ENCODE measurements at regions not wholly inside any gene's neighbourhood (a gene's known extent, or its start where the extent isn't known, plus 50 kb on each side); places are given as distances from the start of the nearest gene placed in this dataset.

GRCh38 chr5:2165615-2166305 is 283.0 kb upstream of the IRX4 start:
- Histone ChIP-seq H3K4me1 (ENCODE audit: insufficient read depth, low read length) (no peaks in the 10 kb centered on the region), H3K4me3 (ENCODE audit: low read length in 2 of 2) (no peak overlapping the region), H3K9me3 (ENCODE audit: control insufficient read depth in 1 of 2, low read length in 2 of 2) (no peaks in the 10 kb centered on the region), H3K27me3 (ENCODE audit: insufficient read depth, low read length) (no peaks in the 10 kb centered on the region), H3K27ac (ENCODE audit: low read depth, low read length) (no peak overlapping the region), H3K36me3 (ENCODE audit: insufficient read depth, low read length) (no peaks in the 10 kb centered on the region)
- ChIA-PET POLR2A (ENCODE audit: partially characterized antibody) (no interaction called here), CTCF (ENCODE audit: partially characterized antibody) (no interaction called here)
- no peak overlapping the region for H3K27ac Mint-ChIP-seq
- DNase-seq: no peak
- no peaks in the 10 kb centered on the region for H3K4me1 Mint-ChIP-seq
- H3K27me3 Mint-ChIP-seq: peaks cover 2% of the 10 kb centered on the region in 2 donors
- intact Hi-C loops (cut with micrococcal nuclease): no loop called here
- no peaks in the 10 kb centered on the region for H3K36me3 Mint-ChIP-seq
- H3K4me3 Mint-ChIP-seq: no peak overlapping the region
- peaks cover 0 to 3% (median 0%) of the 10 kb centered on the region in 8 donors for H3K9me3 Mint-ChIP-seq

DNA sequence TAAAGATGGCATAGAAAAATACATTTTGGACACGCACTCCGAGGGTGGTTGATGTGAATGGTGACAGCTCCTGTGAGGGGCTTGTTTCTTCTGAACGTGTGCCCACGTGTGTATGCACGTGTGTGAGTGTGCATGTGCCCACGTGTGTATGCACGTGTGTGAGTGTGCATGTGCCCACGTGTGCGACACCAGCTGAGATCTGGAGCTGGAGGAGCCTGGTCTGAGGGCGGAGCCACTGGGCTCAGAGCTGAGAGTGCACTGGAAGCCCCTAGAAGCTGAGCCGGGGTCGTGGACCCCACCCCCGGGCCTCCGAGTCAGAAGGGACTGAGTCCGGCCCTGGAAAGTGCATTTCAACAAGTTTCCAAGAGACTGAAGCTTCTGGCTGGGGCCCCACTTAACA is 282.5 kb upstream of the IRX4 start:
- POLR2A ChIA-PET (ENCODE audit: partially characterized antibody): no interaction called here
- H3K27ac Mint-ChIP-seq: no peak overlapping the region

DNA sequence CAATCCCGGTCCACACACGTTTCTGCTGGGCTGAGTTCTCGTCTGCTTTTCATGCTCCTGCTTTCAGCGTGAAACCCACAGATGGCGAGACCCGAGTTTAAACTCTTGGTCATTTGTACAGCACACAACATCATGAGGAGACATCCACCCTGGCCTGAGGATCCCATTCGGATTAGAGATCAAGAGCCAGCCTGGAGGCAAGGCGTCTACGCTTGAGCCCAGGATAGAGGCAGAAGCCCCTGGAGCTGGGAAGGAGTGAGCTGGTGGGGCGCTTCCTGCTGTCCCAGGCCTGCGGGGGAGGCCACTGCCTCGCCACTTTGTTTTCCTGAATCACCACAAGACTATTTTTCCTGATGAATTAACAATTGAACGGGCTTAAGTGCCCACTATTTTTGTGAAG is 281.9 kb upstream of the IRX4 start:
- H3K4me1 Mint-ChIP-seq: no peaks in the 10 kb centered on the region
- intact Hi-C loops (cut with micrococcal nuclease): no loop called here
- Histone ChIP-seq H3K27ac (ENCODE audit: low read depth, low read length) (no peak overlapping the region), H3K4me3 (ENCODE audit: low read length in 2 of 2) (no peak overlapping the region), H3K27me3 (ENCODE audit: insufficient read depth, low read length) (no peaks in the 10 kb centered on the region), H3K9me3 (ENCODE audit: control insufficient read depth in 1 of 2, low read length in 2 of 2) (no peaks in the 10 kb centered on the region), H3K36me3 (ENCODE audit: insufficient read depth, low read length) (no peaks in the 10 kb centered on the region), H3K4me1 (ENCODE audit: insufficient read depth, low read length) (no peaks in the 10 kb centered on the region)
- CTCF ChIA-PET (ENCODE audit: partially characterized antibody): no interaction called here
- H3K4me3 Mint-ChIP-seq: no peak overlapping the region
- POLR2A ChIA-PET (ENCODE audit: partially characterized antibody): no interaction called here
- H3K27ac Mint-ChIP-seq: no peak overlapping the region
- peaks cover 2% of the 10 kb centered on the region in 2 donors for H3K27me3 Mint-ChIP-seq
- DNase-seq: no peak
- no peaks in the 10 kb centered on the region for H3K36me3 Mint-ChIP-seq
- H3K9me3 Mint-ChIP-seq: peaks cover 0 to 3% (median 0%) of the 10 kb centered on the region in 8 donors

More for the DNA sequence above, 282.5 kb upstream of the IRX4 start:
- Histone ChIP-seq H3K27ac (ENCODE audit: low read depth, low read length) (no peak overlapping the region), H3K4me1 (ENCODE audit: insufficient read depth, low read length) (no peaks in the 10 kb centered on the region), H3K9me3 (ENCODE audit: control insufficient read depth in 1 of 2, low read length in 2 of 2) (no peaks in the 10 kb centered on the region), H3K36me3 (ENCODE audit: insufficient read depth, low read length) (no peaks in the 10 kb centered on the region), H3K27me3 (ENCODE audit: insufficient read depth, low read length) (no peaks in the 10 kb centered on the region), H3K4me3 (ENCODE audit: low read length in 2 of 2) (no peak overlapping the region)
- Mint-ChIP-seq H3K9me3 (peaks cover 0 to 3% (median 0%) of the 10 kb centered on the region in 8 donors), H3K4me3 (no peak overlapping the region), H3K27me3 (peaks cover 2% of the 10 kb centered on the region in 2 donors), H3K4me1 (no peaks in the 10 kb centered on the region), H3K36me3 (no peaks in the 10 kb centered on the region)
- CTCF ChIA-PET (ENCODE audit: partially characterized antibody): no interaction called here
- intact Hi-C loops (cut with micrococcal nuclease): no loop called here
- no peak for DNase-seq

- ChIA-PET CTCF (ENCODE audit: partially characterized antibody) (no interaction called here), POLR2A (ENCODE audit: partially characterized antibody) (no interaction called here)
- Histone ChIP-seq H3K36me3 (ENCODE audit: insufficient read depth, low read length) (no peaks in the 10 kb centered on the region), H3K9me3 (ENCODE audit: control insufficient read depth in 1 of 2, low read length in 2 of 2) (no peaks in the 10 kb centered on the region), H3K4me3 (ENCODE audit: low read length in 2 of 2) (no peak overlapping the region), H3K27me3 (ENCODE audit: insufficient read depth, low read length) (no peaks in the 10 kb centered on the region), H3K27ac (ENCODE audit: low read depth, low read length) (no peak overlapping the region), H3K4me1 (ENCODE audit: insufficient read depth, low read length) (no peaks in the 10 kb centered on the region)
- Mint-ChIP-seq H3K4me1 (no peaks in the 10 kb centered on the region), H3K4me3 (no peak overlapping the region), H3K36me3 (no peaks in the 10 kb centered on the region), H3K9me3 (peaks cover 0 to 3% (median 0%) of the 10 kb centered on the region in 8 donors), H3K27ac (no peak overlapping the region), H3K27me3 (peaks cover 2% of the 10 kb centered on the region in 2 donors)
- intact Hi-C loops (cut with micrococcal nuclease): no loop called here
- no peak for DNase-seq
Measured at GRCh38 chr5:2163940-2164490, 281.3 kb upstream of the IRX4 start.

- Mint-ChIP-seq H3K4me3 (no peak overlapping the region), H3K9me3 (peaks cover 0 to 3% (median 0%) of the 10 kb centered on the region in 8 donors), H3K36me3 (no peaks in the 10 kb centered on the region), H3K27ac (no peak overlapping the region), H3K4me1 (no peaks in the 10 kb centered on the region), H3K27me3 (peaks cover 2% of the 10 kb centered on the region in 2 donors)
- intact Hi-C loops (cut with micrococcal nuclease): no loop called here
- ChIA-PET POLR2A (ENCODE audit: partially characterized antibody) (no interaction called here), CTCF (ENCODE audit: partially characterized antibody) (no interaction called here)
- Histone ChIP-seq H3K27me3 (ENCODE audit: insufficient read depth, low read length) (no peaks in the 10 kb centered on the region), H3K4me1 (ENCODE audit: insufficient read depth, low read length) (no peaks in the 10 kb centered on the region), H3K36me3 (ENCODE audit: insufficient read depth, low read length) (no peaks in the 10 kb centered on the region), H3K9me3 (ENCODE audit: control insufficient read depth in 1 of 2, low read length in 2 of 2) (no peaks in the 10 kb centered on the region), H3K4me3 (ENCODE audit: low read length in 2 of 2) (no peak overlapping the region), H3K27ac (ENCODE audit: low read depth, low read length) (no peak overlapping the region)
- DNase-seq: no peak
Measured at GRCh38 chr5:2163060-2163856, 280.5 kb upstream of the IRX4 start.

DNA sequence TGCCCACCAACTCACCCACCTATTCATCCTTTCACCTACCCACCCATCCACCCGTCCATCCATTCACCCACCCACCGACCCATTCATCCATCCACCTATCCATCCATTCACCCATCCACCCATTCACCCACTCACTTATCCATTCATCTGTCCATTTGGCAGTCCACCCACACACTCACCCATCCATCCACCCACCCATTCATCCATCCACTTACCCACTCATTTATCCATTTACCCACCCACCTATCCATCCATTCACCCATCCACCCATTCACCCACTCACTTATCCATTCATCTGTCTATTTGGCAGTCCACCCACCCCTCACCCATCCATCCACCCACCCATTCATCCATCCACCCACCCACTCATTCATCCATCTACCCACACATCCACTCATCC is 278.1 kb upstream of the IRX4 start:
- Mint-ChIP-seq H3K4me1 (no peaks in the 10 kb centered on the region), H3K36me3 (no peaks in the 10 kb centered on the region), H3K27me3 (peaks cover 2% of the 10 kb centered on the region in 2 donors), H3K4me3 (no peak overlapping the region), H3K9me3 (peaks cover 0 to 3% (median 0%) of the 10 kb centered on the region in 8 donors), H3K27ac (no peak overlapping the region)
- intact Hi-C loops (cut with micrococcal nuclease): no loop called here
- no peak for DNase-seq
- ChIA-PET CTCF (ENCODE audit: partially characterized antibody) (no interaction called here), POLR2A (ENCODE audit: partially characterized antibody) (no interaction called here)
- Histone ChIP-seq H3K36me3 (ENCODE audit: insufficient read depth, low read length) (no peaks in the 10 kb centered on the region), H3K27me3 (ENCODE audit: insufficient read depth, low read length) (no peaks in the 10 kb centered on the region), H3K4me3 (ENCODE audit: low read length in 2 of 2) (no peak overlapping the region), H3K9me3 (ENCODE audit: control insufficient read depth in 1 of 2, low read length in 2 of 2) (no peaks in the 10 kb centered on the region), H3K4me1 (ENCODE audit: insufficient read depth, low read length) (no peaks in the 10 kb centered on the region), H3K27ac (ENCODE audit: low read depth, low read length) (no peak overlapping the region)

GRCh38 chr5:2158767-2159166 is 276.0 kb upstream of the IRX4 start:
- H3K9me3 ChIP-seq (ENCODE audit: control insufficient read depth in 1 of 2, low read length in 2 of 2): no peaks in the 10 kb centered on the region
- Mint-ChIP-seq H3K36me3 (no peaks in the 10 kb centered on the region), H3K4me3 (no peak overlapping the region), H3K27ac (no peak overlapping the region), H3K27me3 (peaks cover 0 to 3% of the 10 kb centered on the region in 2 donors), H3K9me3 (peaks cover 0 to 3% (median 0%) of the 10 kb centered on the region in 8 donors), H3K4me1 (no peaks in the 10 kb centered on the region)
- POLR2A ChIA-PET (ENCODE audit: partially characterized antibody): no interaction called here
- CTCF ChIA-PET (ENCODE audit: partially characterized antibody): no interaction called here
- no peak for DNase-seq
- H3K27me3 ChIP-seq (ENCODE audit: insufficient read depth, low read length): no peaks in the 10 kb centered on the region
- no peak overlapping the region for H3K27ac ChIP-seq (ENCODE audit: low read depth, low read length)
- H3K36me3 ChIP-seq (ENCODE audit: insufficient read depth, low read length): no peaks in the 10 kb centered on the region
- no peaks in the 10 kb centered on the region for H3K4me1 ChIP-seq (ENCODE audit: insufficient read depth, low read length)
- no peak overlapping the region for H3K4me3 ChIP-seq (ENCODE audit: low read length in 2 of 2)
- intact Hi-C loops (cut with micrococcal nuclease): no loop called here

Data from CD4-positive, alpha-beta memory T cell (primary cell).